ENCODE measurements at regions not wholly inside any gene's neighbourhood (a gene's known extent, or its start where the extent isn't known, plus 50 kb on each side); places are given as distances from the start of the nearest gene placed in this dataset.

GRCh38 chr2:16774980-16775898, 109.6 kb upstream of the CYRIA start:
- Histone ChIP-seq H3K4me1 (ENCODE audit: control insufficient read depth, insufficient read depth, low read length) (no peaks in the 10 kb centered on the region), H3K27ac (ENCODE audit: low read length) (no peak overlapping the region), H3K9me3 (ENCODE audit: control insufficient read depth, insufficient read depth, low read length) (no peaks in the 10 kb centered on the region), H3K4me3 (ENCODE audit: low read length) (no peak overlapping the region), H3K27me3 (ENCODE audit: control insufficient read depth, insufficient read depth, low read length) (no peaks in the 10 kb centered on the region), H3K36me3 (ENCODE audit: control insufficient read depth, insufficient read depth, low read length) (no peaks in the 10 kb centered on the region)
- H3K27me3 Mint-ChIP-seq (ENCODE audit: low read depth in 2 of 2), result peaks cover 22 to 45% of the 10 kb centered on the region in 2 donors
- H3K9me3 Mint-ChIP-seq, result no peaks in the 10 kb centered on the region
- ATAC-seq (no peak), DNase-seq (no peak)
- H3K4me1 Mint-ChIP-seq, result no peaks in the 10 kb centered on the region
- no peak for TF ChIP-seq CTCF (IDR thresholded peaks at IDR 0.05)
- WGBS (ENCODE audit: insufficient coverage), result 87% methylated on average over 15 of the region's 16 CpGs
- H3K36me3 Mint-ChIP-seq, result no peaks in the 10 kb centered on the region
- no peak overlapping the region for H3K27ac Mint-ChIP-seq
- no peak overlapping the region for H3K4me3 Mint-ChIP-seq
- intact Hi-C loops (cut with micrococcal nuclease), result no loop called here

DNA sequence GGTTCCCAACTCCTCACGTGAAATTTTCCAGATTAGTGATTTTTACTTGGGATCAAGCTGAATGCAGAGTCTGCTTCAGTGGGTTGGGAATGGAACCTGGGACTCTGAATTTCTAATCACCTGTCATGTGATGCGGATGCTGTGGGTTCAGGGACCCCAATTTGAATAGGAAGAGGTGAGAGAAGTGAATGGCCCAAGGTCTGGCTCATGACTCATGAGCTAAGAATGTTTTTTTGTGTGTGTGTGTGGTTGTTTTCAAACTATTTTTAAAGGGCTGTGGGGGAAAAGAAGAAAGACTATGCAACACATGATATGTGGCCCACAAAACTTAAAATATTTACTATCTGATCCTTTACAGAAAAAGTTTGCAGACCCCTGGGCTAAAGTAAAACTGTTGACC, 108.5 kb upstream of the CYRIA start:
- Mint-ChIP-seq H3K4me3 (no peak overlapping the region), H3K36me3 (no peaks in the 10 kb centered on the region), H3K9me3 (no peaks in the 10 kb centered on the region), H3K27me3 (ENCODE audit: low read depth in 2 of 2) (peaks cover 29 to 56% of the 10 kb centered on the region in 2 donors), H3K27ac (no peak overlapping the region), H3K4me1 (no peaks in the 10 kb centered on the region)
- DNase-seq (no peak), ATAC-seq (no peak)
- no peak for TF ChIP-seq CTCF (IDR thresholded peaks at IDR 0.05)
- WGBS (ENCODE audit: insufficient coverage), result 85% methylated on average over 2 of the region's 2 CpGs
- Histone ChIP-seq H3K4me1 (ENCODE audit: control insufficient read depth, insufficient read depth, low read length) (no peaks in the 10 kb centered on the region), H3K4me3 (ENCODE audit: low read length) (no peak overlapping the region), H3K27me3 (ENCODE audit: control insufficient read depth, insufficient read depth, low read length) (no peaks in the 10 kb centered on the region), H3K27ac (ENCODE audit: low read length) (no peak overlapping the region), H3K9me3 (ENCODE audit: control insufficient read depth, insufficient read depth, low read length) (no peaks in the 10 kb centered on the region), H3K36me3 (ENCODE audit: control insufficient read depth, insufficient read depth, low read length) (no peaks in the 10 kb centered on the region)
- intact Hi-C loops (cut with micrococcal nuclease), result no loop called here

- no peak for TF ChIP-seq CTCF (IDR thresholded peaks at IDR 0.05)
- no peaks in the 10 kb centered on the region for H3K4me1 Mint-ChIP-seq
Observed at GRCh38 chr2:16773080-16773713, 107.6 kb upstream of the CYRIA start.

More at GRCh38 chr2:16773080-16773713, 107.6 kb upstream of the CYRIA start:
- Histone ChIP-seq H3K27me3 (ENCODE audit: control insufficient read depth, insufficient read depth, low read length) (no peaks in the 10 kb centered on the region), H3K36me3 (ENCODE audit: control insufficient read depth, insufficient read depth, low read length) (no peaks in the 10 kb centered on the region), H3K27ac (ENCODE audit: low read length) (no peak overlapping the region), H3K9me3 (ENCODE audit: control insufficient read depth, insufficient read depth, low read length) (no peaks in the 10 kb centered on the region), H3K4me1 (ENCODE audit: control insufficient read depth, insufficient read depth, low read length) (no peaks in the 10 kb centered on the region), H3K4me3 (ENCODE audit: low read length) (no peak overlapping the region)
- Mint-ChIP-seq H3K4me3 (no peak overlapping the region), H3K27ac (no peak overlapping the region), H3K36me3 (no peaks in the 10 kb centered on the region), H3K27me3 (ENCODE audit: low read depth in 2 of 2) (peaks cover 26 to 62% of the 10 kb centered on the region in 2 donors), H3K9me3 (no peaks in the 10 kb centered on the region)
- intact Hi-C loops (cut with micrococcal nuclease), result no loop called here
- peak in 1 of 3 donors; percentile 53 for ATAC-seq
- DNase-seq, result peak in 1 of 2 donors; percentile 10
- WGBS (ENCODE audit: insufficient coverage), result 34% methylated on average over 7 of the region's 8 CpGs
